Nephron progenitor cell (in vitro differentiated cells): ENCODE measurements at regions not wholly inside any gene's neighbourhood (a gene's known extent, or its start where the extent isn't known, plus 50 kb on each side); places are given as distances from the start of the nearest gene placed in this dataset.

Experiments
- DNase-seq: peaks from one replicate; pipeline ENCODE4 v3.0.0; 2021
- H3K27ac Mint-ChIP-seq: 2 replicates; pipeline ENCODE4 v1.8.0; 2021; ENCODE audit warnings: mild to moderate bottlenecking, moderate library complexity, mixed read lengths
- H3K27me3 Mint-ChIP-seq: 2 replicates; pipeline ENCODE4 v1.8.0; 2021; ENCODE audit warnings: mild to moderate bottlenecking, low read depth, mixed read lengths; ENCODE audit not compliant: poor library complexity
- H3K36me3 Mint-ChIP-seq: 2 replicates; pipeline ENCODE4 v1.8.0; 2021; ENCODE audit warnings: low read depth, mixed read lengths
- H3K4me1 Mint-ChIP-seq: 2 replicates; pipeline ENCODE4 v1.8.0; 2021; ENCODE audit warnings: mixed read lengths
- H3K4me3 Mint-ChIP-seq: 2 replicates; pipeline ENCODE4 v1.8.0; 2021; ENCODE audit warnings: mild to moderate bottlenecking, moderate library complexity, mixed read lengths
- H3K9me3 Mint-ChIP-seq: 2 replicates; pipeline ENCODE4 v1.8.0; 2021; ENCODE audit warnings: mild to moderate bottlenecking, moderate library complexity, mixed read lengths
- TF ChIP-seq, protein P1 (sequence below): fragments of 200-600 bp; sonication (generic); IDR thresholded peaks from 2 replicates; pipeline ENCODE4 v1.5.0; 2021; ENCODE audit warnings: antibody characterized with exemption

DNA sequence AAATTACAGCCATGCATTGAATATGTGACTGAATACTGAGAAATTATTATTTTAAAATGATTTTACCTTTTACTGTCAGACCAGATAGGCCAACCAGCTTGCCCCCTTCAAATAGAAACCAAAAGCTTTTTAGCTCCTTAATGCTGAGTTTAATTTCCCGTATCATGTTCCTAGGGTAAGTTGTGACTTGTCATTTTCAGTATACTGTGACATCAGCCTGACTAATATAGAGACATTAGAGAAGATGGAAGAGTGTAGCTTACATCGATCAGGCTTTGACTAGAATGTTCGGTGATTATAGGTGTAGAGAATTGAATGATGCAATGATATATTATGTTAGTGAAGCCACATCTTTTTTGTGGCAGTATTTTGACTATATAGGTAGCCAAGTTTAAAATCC is 50.6 kb upstream of the ZEB2 start:
- Mint-ChIP-seq H3K4me3 (no peak overlapping the region), H3K9me3 (no peaks in the 10 kb centered on the region), H3K4me1 (peaks cover 17% of the 10 kb centered on the region), H3K36me3 (no peaks in the 10 kb centered on the region), H3K27ac (no peak overlapping the region), H3K27me3 (no peaks in the 10 kb centered on the region)
- TF ChIP-seq, protein P1, sequence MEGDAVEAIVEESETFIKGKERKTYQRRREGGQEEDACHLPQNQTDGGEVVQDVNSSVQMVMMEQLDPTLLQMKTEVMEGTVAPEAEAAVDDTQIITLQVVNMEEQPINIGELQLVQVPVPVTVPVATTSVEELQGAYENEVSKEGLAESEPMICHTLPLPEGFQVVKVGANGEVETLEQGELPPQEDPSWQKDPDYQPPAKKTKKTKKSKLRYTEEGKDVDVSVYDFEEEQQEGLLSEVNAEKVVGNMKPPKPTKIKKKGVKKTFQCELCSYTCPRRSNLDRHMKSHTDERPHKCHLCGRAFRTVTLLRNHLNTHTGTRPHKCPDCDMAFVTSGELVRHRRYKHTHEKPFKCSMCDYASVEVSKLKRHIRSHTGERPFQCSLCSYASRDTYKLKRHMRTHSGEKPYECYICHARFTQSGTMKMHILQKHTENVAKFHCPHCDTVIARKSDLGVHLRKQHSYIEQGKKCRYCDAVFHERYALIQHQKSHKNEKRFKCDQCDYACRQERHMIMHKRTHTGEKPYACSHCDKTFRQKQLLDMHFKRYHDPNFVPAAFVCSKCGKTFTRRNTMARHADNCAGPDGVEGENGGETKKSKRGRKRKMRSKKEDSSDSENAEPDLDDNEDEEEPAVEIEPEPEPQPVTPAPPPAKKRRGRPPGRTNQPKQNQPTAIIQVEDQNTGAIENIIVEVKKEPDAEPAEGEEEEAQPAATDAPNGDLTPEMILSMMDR: no peak
- DNase-seq: no peak
